OCI-LY7 (cell line): ENCODE measurements at regions not wholly inside any gene's neighbourhood (a gene's known extent, or its start where the extent isn't known, plus 50 kb on each side); places are given as distances from the start of the nearest gene placed in this dataset.
A peak's percentile ranks its signal among the peaks of the same experiment; 100 is the strongest.

Experiments
- BruUV-seq: library from RNA; stranded (reverse); fragments of 400-500 nt; replicated peaks from 2 replicates; lab custom pipeline; 2021; lab: Mats Ljungman, UMichigan
- CTCF ChIA-PET: fragments of 300-600 bp; sonication (Branson Sonifier 250); formaldehyde crosslinking; loops from one replicate; lab custom pipeline; 2022; ENCODE audit warnings: antibody characterized with exemption; ENCODE audit not compliant: unreplicated experiment; lab: Charles Lee
- POLR2A ChIA-PET: fragments of 300-600 bp; sonication (Branson Sonifier 250); formaldehyde crosslinking; loops from one replicate; lab custom pipeline; 2022; ENCODE audit warnings: antibody characterized with exemption; lab: Charles Lee
- DNase-seq: peaks from one replicate; pipeline ENCODE4 v3.0.0-alpha.2; 2015; ENCODE audit warnings: low spot score
- H2AFZ ChIP-seq: fragments of 200-600 bp; sonication (generic), shearing (Covaris generic); 2 replicates; pipeline ENCODE4 v1.6.1; 2014; ENCODE audit warnings: mild to moderate bottlenecking, antibody characterized with exemption, low read length, moderate library complexity
- H3K27ac ChIP-seq: fragments of 200-600 bp; sonication (generic); 2 replicates; pipeline ENCODE4 v1.5.1; 2014; ENCODE audit warnings: mixed run types, low read depth, mild to moderate bottlenecking, moderate library complexity, low read length, inconsistent platforms; ENCODE audit not compliant: poor library complexity, severe bottlenecking
- H3K36me3 ChIP-seq: fragments of 200-600 bp; sonication (generic); 2 replicates; pipeline ENCODE4 v1.6.1; 2014; ENCODE audit warnings: mild to moderate bottlenecking, antibody characterized with exemption, low read length, moderate library complexity, mixed read lengths; ENCODE audit not compliant: insufficient read depth
- H3K4me1 ChIP-seq: fragments of 200-600 bp; sonication (generic); 2 replicates; pipeline ENCODE4 v1.5.1; 2014; ENCODE audit warnings: mild to moderate bottlenecking, low read length; ENCODE audit not compliant: insufficient read depth, poor library complexity, severe bottlenecking
- H3K4me2 ChIP-seq: fragments of 200-600 bp; sonication (generic); 2 replicates; pipeline ENCODE4 v1.6.1; 2014; ENCODE audit warnings: mild to moderate bottlenecking, low read length
- H3K4me3 ChIP-seq: fragments of 200-600 bp; sonication (generic); 2 replicates; pipeline ENCODE4 v1.5.1; 2014; ENCODE audit warnings: mild to moderate bottlenecking, low read depth, low read length; ENCODE audit not compliant: poor library complexity, severe bottlenecking
- H3K79me2 ChIP-seq: fragments of 200-600 bp; sonication (generic); 2 replicates; pipeline ENCODE4 v1.6.1; 2016; ENCODE audit warnings: low read depth, mild to moderate bottlenecking, low read length, moderate library complexity, mixed read lengths; ENCODE audit not compliant: insufficient read depth
- H3K9me2 ChIP-seq: fragments of 200-600 bp; sonication (generic); 2 replicates; pipeline ENCODE4 v1.6.1; 2016; ENCODE audit warnings: mild to moderate bottlenecking, low read length, mixed read lengths; ENCODE audit not compliant: insufficient read depth
- H3K9me3 ChIP-seq: fragments of 200-600 bp; sonication (generic); 2 replicates; pipeline ENCODE4 v1.6.1; 2014; ENCODE audit warnings: mild to moderate bottlenecking, mixed run types, low read length, mixed read lengths
- H4K20me1 ChIP-seq: fragments of 200-600 bp; sonication (generic); 2 replicates; pipeline ENCODE4 v1.6.1; 2014; ENCODE audit warnings: mild to moderate bottlenecking, antibody characterized with exemption, low read length, moderate library complexity, mixed read lengths; ENCODE audit not compliant: insufficient read depth
- CTCF ChIP-seq: fragments of 200-600 bp; sonication (generic); conservative IDR thresholded peaks from 2 replicates; pipeline ENCODE4 v1.5.1; 2014; ENCODE audit warnings: mild to moderate bottlenecking, antibody characterized with exemption, low read length, moderate library complexity, mixed read lengths
- EZH2phosphoT487 ChIP-seq: fragments of 200-600 bp; sonication (generic); IDR thresholded peaks from 2 replicates; pipeline ENCODE4 v1.6.1; 2018; ENCODE audit warnings: low read depth, borderline replicate concordance, mild to moderate bottlenecking, mixed run types, antibody characterized with exemption, low read length, moderate library complexity, mixed read lengths
- intact Hi-C: fragments of 100-400 bp; cut with micrococcal nuclease; formaldehyde crosslinking; loops from one replicate; pipeline ENCODE4 v1.10.0; 2022; ENCODE audit not compliant: unreplicated experiment

DNA sequence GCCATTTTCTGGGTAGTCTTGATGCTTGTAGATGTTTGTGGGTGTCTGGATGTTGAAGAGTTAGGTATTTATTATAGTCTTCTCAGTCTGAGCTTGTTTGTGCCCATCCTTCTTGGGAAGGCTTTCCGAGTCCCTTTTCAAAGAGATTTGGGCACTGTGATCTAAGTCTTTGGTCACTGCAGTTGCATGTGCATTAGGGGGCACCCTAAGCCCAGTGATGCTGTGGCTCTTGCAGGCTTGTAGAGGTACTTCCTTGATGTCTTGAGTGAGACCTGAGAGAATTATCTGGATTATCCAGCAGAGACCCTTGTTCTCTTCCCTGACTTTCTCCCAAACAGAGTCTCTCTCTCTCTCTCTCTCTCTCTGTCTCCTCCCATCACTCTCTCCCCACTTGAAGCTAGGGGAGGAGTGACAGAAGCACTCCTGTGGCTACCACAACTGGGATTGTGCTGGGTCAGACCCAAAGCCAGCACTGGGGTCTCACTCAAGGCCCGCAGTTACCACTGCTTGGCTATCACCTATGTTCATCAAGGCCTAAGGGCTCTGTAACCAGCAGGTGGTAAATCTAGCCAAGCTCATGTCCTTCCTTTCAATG is 68.5 kb downstream of the TMCO5A start:
- TF ChIP-seq CTCF (peak; percentile 87), EZH2phosphoT487 (no peak)
- Histone ChIP-seq H3K9me3 (0 out of 2 replicates have a peak, but pooled peaks cover 7% of the 10 kb centered on the region), H2AFZ (0 out of 2 replicates have a peak overlapping the region, but pooled peaks have one; percentile 43), H3K36me3 (no peaks in the 10 kb centered on the region), H3K79me2 (no peaks in the 10 kb centered on the region), H3K4me3 (no peak overlapping the region), H3K4me1 (no peaks in the 10 kb centered on the region), H4K20me1 (no peaks in the 10 kb centered on the region), H3K4me2 (no peak overlapping the region), H3K9me2 (no peaks in the 10 kb centered on the region), H3K27ac (no peak overlapping the region)
- no TSS peak for BruUV-seq
- intact Hi-C loops: loop anchor here (1.0 to 10.0 kb wide), 4 partner anchors 192 to 388 kb away; no protein-coding TSS in a partner anchor
- DNase-seq: peak; percentile 77
- CTCF ChIA-PET: no interaction called here
- POLR2A ChIA-PET: interaction anchor here (0.7 to 0.9 kb wide), 2 partner anchors 19 to 353 kb away, joined by 3 read pairs; no protein-coding TSS in a partner anchor

DNA sequence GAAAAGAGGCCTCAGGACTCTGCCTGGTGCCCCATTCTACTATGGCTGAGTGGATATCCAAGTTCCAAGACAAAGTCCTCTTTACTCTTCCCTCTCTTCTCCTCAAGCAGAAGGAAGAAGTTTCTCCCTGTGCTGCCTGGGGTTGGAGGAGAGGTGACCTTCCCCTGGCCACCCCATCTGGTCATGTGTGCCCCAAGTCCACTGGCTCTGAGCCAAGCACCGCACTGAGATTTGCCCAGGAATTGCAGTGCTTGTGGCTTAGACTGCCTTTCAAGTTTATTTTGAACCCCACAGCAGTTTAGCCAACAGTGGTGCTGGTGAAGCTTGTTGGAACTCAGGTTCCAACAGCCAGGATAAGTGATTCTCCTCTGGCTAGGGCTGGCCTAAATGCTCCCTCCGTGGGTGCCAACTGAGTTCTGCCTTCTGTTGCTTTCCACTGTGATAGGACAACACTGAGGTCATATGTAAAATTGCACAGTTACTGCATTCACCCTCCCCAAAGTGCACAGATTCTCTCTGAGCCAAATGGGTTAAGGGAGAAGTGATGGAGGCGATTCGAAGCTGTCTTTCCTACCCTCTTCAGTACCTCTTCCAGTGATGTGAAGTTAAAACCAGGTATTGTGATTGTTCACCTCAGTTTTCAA is 69.9 kb downstream of the TMCO5A start:
- no peaks in the 10 kb centered on the region for H4K20me1 ChIP-seq
- POLR2A ChIA-PET: interaction anchor here (1.7 kb wide), 1 partner anchor 378 kb away, joined by 3 read pairs; no protein-coding TSS in a partner anchor
- TF ChIP-seq CTCF (no peak), EZH2phosphoT487 (no peak)
- no TSS peak for BruUV-seq
- H2AFZ ChIP-seq: no peak overlapping the region
- no peak overlapping the region for H3K4me2 ChIP-seq
- no peak overlapping the region for H3K27ac ChIP-seq
- CTCF ChIA-PET: no interaction called here
- DNase-seq: no peak
- H3K9me2 ChIP-seq: no peaks in the 10 kb centered on the region
- H3K4me1 ChIP-seq: no peaks in the 10 kb centered on the region
- H3K9me3 ChIP-seq: 0 out of 2 replicates have a peak, but pooled peaks cover 7% of the 10 kb centered on the region
- H3K79me2 ChIP-seq: no peaks in the 10 kb centered on the region
- H3K4me3 ChIP-seq: no peak overlapping the region
- H3K36me3 ChIP-seq: no peaks in the 10 kb centered on the region
- intact Hi-C loops: loop anchor here (10.0 kb wide), 1 partner anchor 190 kb away; no protein-coding TSS in a partner anchor
